ENCODE measurements at regions not wholly inside any gene's neighbourhood (a gene's known extent, or its start where the extent isn't known, plus 50 kb on each side); places are given as distances from the start of the nearest gene placed in this dataset.

GRCh38 chr14:100012478-100013327 lies 52.5 kb upstream of the EVL start:
- TF ChIP-seq CTCF (IDR thresholded peaks at IDR 0.05) (no peak), POLR2A (IDR thresholded peaks at IDR 0.05) (no peak), EP300 (IDR thresholded peaks at IDR 0.05) (no peak)
